Lower lobe of right lung (tissue), 2 donors: ENCODE measurements at regions not wholly inside any gene's neighbourhood (a gene's known extent, or its start where the extent isn't known, plus 50 kb on each side); places are given as distances from the start of the nearest gene placed in this dataset.

Experiments used
- ATAC-seq, 2 donors: fragments of 200-7000 bp; cut with Tn5 transposase; one replicate each; pipeline ENCODE4 v1.9.1; 2020 to 2022; ENCODE audit warnings: mild to moderate bottlenecking in 2 of 2, moderate library complexity in 2 of 2
- DNase-seq: peaks from one replicate; pipeline ENCODE4 v3.0.0-alpha.2; 2020
- H3K27ac ChIP-seq: fragments of 200-600 bp; one replicate; pipeline ENCODE4 v1.8.0; 2022
- H3K27me3 ChIP-seq: fragments of 200-600 bp; one replicate; pipeline ENCODE4 v1.8.0; 2022; ENCODE audit warnings: low read depth
- H3K36me3 ChIP-seq: fragments of 200-600 bp; one replicate; pipeline ENCODE4 v1.8.0; 2022; ENCODE audit warnings: mild to moderate bottlenecking
- H3K4me1 ChIP-seq: fragments of 200-600 bp; one replicate; pipeline ENCODE4 v1.8.0; 2022
- H3K4me3 ChIP-seq: fragments of 200-600 bp; one replicate; pipeline ENCODE4 v1.8.0; 2022; ENCODE audit warnings: mild to moderate bottlenecking
- H3K9me3 ChIP-seq: fragments of 200-600 bp; one replicate; pipeline ENCODE4 v1.8.0; 2022
- CTCF ChIP-seq: fragments of 200-600 bp; IDR thresholded peaks from one replicate; pipeline ENCODE4 v1.8.0; 2022; ENCODE audit warnings: antibody characterized with exemption, mild to moderate bottlenecking
- intact Hi-C: fragments of 100-400 bp; cut with DNase I; formaldehyde crosslinking; loops from one replicate; pipeline ENCODE4 v1.11.0; 2022
- donor health status: DM: no; HTN: yes; CAD: no; lungs with severe emphysema.

DNA sequence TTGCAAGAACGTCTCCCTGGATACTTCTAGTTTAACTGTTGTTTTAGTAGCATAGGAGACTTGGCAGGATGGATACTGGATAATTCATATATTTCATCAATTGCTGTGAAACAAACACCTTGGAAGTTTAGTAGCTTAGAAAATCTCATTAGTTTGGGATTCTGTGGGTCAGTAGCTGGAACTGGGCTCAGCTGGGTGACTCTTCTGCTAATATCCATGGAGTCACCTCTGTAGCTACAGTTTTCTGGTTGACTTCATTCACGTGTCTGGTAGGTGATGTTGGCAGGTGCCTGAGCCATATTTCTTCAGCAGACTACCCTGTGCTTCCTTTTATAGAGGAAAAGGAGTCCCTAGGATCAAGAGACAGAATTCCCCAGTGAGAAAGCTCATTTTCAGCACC lies 208.9 kb upstream of the PFKP start:
- no peak for TF ChIP-seq CTCF
- Histone ChIP-seq H3K4me1 (no peaks in the 10 kb centered on the region), H3K27me3 (peaks cover 4% of the 10 kb centered on the region), H3K36me3 (no peaks in the 10 kb centered on the region), H3K4me3 (no peak overlapping the region), H3K9me3 (peaks cover 7% of the 10 kb centered on the region), H3K27ac (no peak overlapping the region)
- intact Hi-C loops = no loop called here
- ATAC-seq (no peak), DNase-seq (no peak)

GRCh38 chr10:2856598-2856997 lies 210.8 kb upstream of the PFKP start:
- H3K27ac ChIP-seq = no peak overlapping the region
- DNase-seq (no peak), ATAC-seq (no peak)
- H3K9me3 ChIP-seq = peaks cover 7% of the 10 kb centered on the region
- H3K27me3 ChIP-seq = no peaks in the 10 kb centered on the region
- intact Hi-C loops = no loop called here
- H3K4me1 ChIP-seq = no peaks in the 10 kb centered on the region
- no peak for TF ChIP-seq CTCF
- no peaks in the 10 kb centered on the region for H3K36me3 ChIP-seq
- no peak overlapping the region for H3K4me3 ChIP-seq

GRCh38 chr10:2852574-2853323 lies 214.6 kb upstream of the PFKP start:
- no peaks in the 10 kb centered on the region for H3K27me3 ChIP-seq
- H3K4me1 ChIP-seq = no peaks in the 10 kb centered on the region
- H3K9me3 ChIP-seq = no peaks in the 10 kb centered on the region
- no peak for TF ChIP-seq CTCF
- intact Hi-C loops = no loop called here
- no peak overlapping the region for H3K27ac ChIP-seq
- no peak overlapping the region for H3K4me3 ChIP-seq
- DNase-seq (no peak), ATAC-seq (no peak)
- H3K36me3 ChIP-seq = no peaks in the 10 kb centered on the region

- Histone ChIP-seq H3K4me1 (no peaks in the 10 kb centered on the region), H3K9me3 (no peaks in the 10 kb centered on the region), H3K36me3 (no peaks in the 10 kb centered on the region), H3K27ac (no peak overlapping the region), H3K27me3 (no peaks in the 10 kb centered on the region), H3K4me3 (no peak overlapping the region)
- DNase-seq = no peak
- intact Hi-C loops = no loop called here
- ATAC-seq = no peak
- no peak for TF ChIP-seq CTCF
These were observed 215.8 kb upstream of the PFKP start for GRCh38 chr10:2851566-2851965.

DNA sequence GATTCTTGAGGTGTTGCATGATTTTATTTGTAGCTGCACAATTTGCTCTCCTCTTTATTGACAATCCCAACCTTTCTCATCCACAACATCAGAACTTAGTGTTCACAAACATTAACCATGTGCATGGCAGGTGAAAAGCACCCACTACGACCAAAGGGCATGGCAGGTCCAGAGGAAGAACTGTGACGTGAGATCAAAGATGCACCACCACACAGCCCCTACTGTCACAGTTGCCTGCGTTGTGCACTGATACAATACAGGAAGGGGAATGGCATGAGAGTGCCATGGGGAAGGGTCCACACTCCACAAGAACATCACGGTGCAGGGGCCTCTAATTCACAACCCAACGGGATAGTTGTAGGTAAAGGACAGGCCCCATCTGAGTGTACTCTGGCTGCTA lies 217.1 kb upstream of the PFKP start:
- TF ChIP-seq CTCF = no peak
- Histone ChIP-seq H3K27ac (no peak overlapping the region), H3K9me3 (no peaks in the 10 kb centered on the region), H3K27me3 (no peaks in the 10 kb centered on the region), H3K36me3 (no peaks in the 10 kb centered on the region), H3K4me1 (no peaks in the 10 kb centered on the region), H3K4me3 (no peak overlapping the region)
- intact Hi-C loops = no loop called here
- no peak for DNase-seq
- no peak for ATAC-seq
